IMR-90 (cell line): ENCODE measurements at regions not wholly inside any gene's neighbourhood (a gene's known extent, or its start where the extent isn't known, plus 50 kb on each side); places are given as distances from the start of the nearest gene placed in this dataset.

ENCODE experiments used
- ATAC-seq: fragments of 200-7000 bp; cut with Tn5 transposase; 2 replicates; pipeline ENCODE4 v1.9.1; 2020; ENCODE audit warnings: low read depth, mild to moderate bottlenecking, moderate library complexity
- BruUV-seq: library from RNA; stranded (reverse); fragments of 400-500 nt; replicated peaks from 2 replicates; lab custom pipeline; 2021; lab: Mats Ljungman, UMichigan
- CTCF ChIA-PET: fragments of 300-600 bp; formaldehyde crosslinking; extraction: SDS; loops from one replicate; lab custom pipeline; 2021; ENCODE audit warnings: antibody characterized with exemption; lab: Yijun Ruan, JAX
- POLR2A ChIA-PET: fragments of 300-600 bp; sonication (Branson Sonifier 250); formaldehyde crosslinking; loops from one replicate; lab custom pipeline; 2022; ENCODE audit warnings: antibody characterized with exemption; ENCODE audit not compliant: unreplicated experiment; lab: Charles Lee
- DNase-seq: peaks from one replicate; pipeline ENCODE4 v3.0.0; 2013
- H2AFZ ChIP-seq: replicated peaks from 2 replicates; pipeline ENCODE3; 2013; ENCODE audit warnings: low read length, mild to moderate bottlenecking; ENCODE audit not compliant: poor library complexity
- H2AK5ac ChIP-seq: 2 replicates; pipeline ENCODE4 v1.6.1; 2013; ENCODE audit warnings: low read depth, low read length, inconsistent platforms
- H2AK9ac ChIP-seq: replicated peaks from 2 replicates; pipeline ENCODE3; 2013; ENCODE audit warnings: mild to moderate bottlenecking, low read depth, low read length, moderate library complexity; ENCODE audit not compliant: poor library complexity
- H2BK120ac ChIP-seq: 2 replicates; pipeline ENCODE4 v1.6.1; 2013; ENCODE audit warnings: low read depth, low read length, inconsistent platforms
- H2BK15ac ChIP-seq: 3 replicates; pipeline ENCODE4 v1.6.1; 2013; ENCODE audit warnings: low read depth, low read length, inconsistent platforms
- H2BK20ac ChIP-seq: 2 replicates; pipeline ENCODE4 v1.6.1; 2013; ENCODE audit warnings: low read depth, mild to moderate bottlenecking, inconsistent platforms, low read length, moderate library complexity
- H2BK5ac ChIP-seq: 2 replicates; pipeline ENCODE4 v1.6.1; 2013; ENCODE audit warnings: mild to moderate bottlenecking, low read depth, low read length, inconsistent platforms; ENCODE audit not compliant: poor library complexity, severe bottlenecking
- H3K14ac ChIP-seq: replicated peaks from 2 replicates; pipeline ENCODE4 v1.6.1; 2013; ENCODE audit warnings: low read depth, low read length, inconsistent platforms
- H3K18ac ChIP-seq: 2 replicates; pipeline ENCODE4 v1.6.1; 2013; ENCODE audit warnings: low read depth, low read length, control low read depth
- H3K23ac ChIP-seq: 2 replicates; pipeline ENCODE4 v1.6.1; 2013; ENCODE audit warnings: low read depth, low read length, inconsistent platforms
- H3K27ac ChIP-seq: 2 replicates; pipeline ENCODE4 v1.5.1; 2013; ENCODE audit warnings: mild to moderate bottlenecking, control low read depth, low read length; ENCODE audit not compliant: insufficient read depth
- H3K27me3 ChIP-seq: 2 replicates; pipeline ENCODE4 v1.6.1; 2013; ENCODE audit warnings: low read length; ENCODE audit not compliant: control insufficient read depth, insufficient read depth
- H3K36me3 ChIP-seq: 2 replicates; pipeline ENCODE4 v1.6.1; 2013; ENCODE audit warnings: low read length, mixed read lengths; ENCODE audit not compliant: control insufficient read depth, insufficient read depth
- H3K4ac ChIP-seq: 2 replicates; pipeline ENCODE4 v1.6.1; 2013; ENCODE audit warnings: low read depth, low read length, inconsistent platforms
- H3K4me1 ChIP-seq: 2 replicates; pipeline ENCODE4 v1.6.1; 2013; ENCODE audit warnings: low read length, mixed read lengths; ENCODE audit not compliant: control insufficient read depth, insufficient read depth
- H3K4me2 ChIP-seq: 2 replicates; pipeline ENCODE4 v1.6.1; 2013; ENCODE audit warnings: low read depth, mild to moderate bottlenecking, control low read depth, low read length, moderate library complexity
- H3K4me3 ChIP-seq: 2 replicates; pipeline ENCODE4 v1.5.1; 2013; ENCODE audit warnings: low read depth, mild to moderate bottlenecking, control low read depth, low read length, moderate library complexity; ENCODE audit not compliant: insufficient read depth
- H3K56ac ChIP-seq: 2 replicates; pipeline ENCODE4 v1.6.1; 2013; ENCODE audit warnings: low read length, inconsistent platforms; ENCODE audit not compliant: insufficient read depth; ENCODE audit errors: extremely low read depth
- H3K79me1 ChIP-seq, 2 experiments: 2 replicates each; pipeline ENCODE4 v1.6.1; 2013; ENCODE audit warnings: low read length in 2 of 2, inconsistent platforms in 1 of 2, low read depth in 1 of 2
- H3K9ac ChIP-seq: 2 replicates; pipeline ENCODE4 v1.6.1; 2013; ENCODE audit warnings: low read depth, low read length, control low read depth
- H3K9me1 ChIP-seq: 2 replicates; pipeline ENCODE4 v1.6.1; 2013; ENCODE audit warnings: low read length, inconsistent platforms; ENCODE audit not compliant: insufficient read depth
- H3K9me3 ChIP-seq: 2 replicates; pipeline ENCODE4 v1.6.1; 2013; ENCODE audit warnings: low read length; ENCODE audit not compliant: control insufficient read depth, insufficient read depth
- H4K20me1 ChIP-seq: 2 replicates; pipeline ENCODE4 v1.6.1; 2013; ENCODE audit warnings: low read length, inconsistent platforms; ENCODE audit not compliant: insufficient read depth
- H4K5ac ChIP-seq: 2 replicates; pipeline ENCODE4 v1.6.1; 2013; ENCODE audit warnings: mild to moderate bottlenecking, low read depth, low read length, control low read depth
- H4K8ac ChIP-seq, 2 experiments: 2 replicates each; pipeline ENCODE4 v1.6.1; 2013; ENCODE audit warnings: low read depth in 2 of 2, low read length in 2 of 2, control low read depth in 1 of 2, inconsistent platforms in 1 of 2
- H4K91ac ChIP-seq: 2 replicates; pipeline ENCODE4 v1.6.1; 2013; ENCODE audit warnings: low read depth, low read length, inconsistent platforms; ENCODE audit not compliant: insufficient read depth
- BHLHE40 ChIP-seq: fragments of 150-350 bp; IDR thresholded peaks from 2 replicates; pipeline ENCODE4 v1.6.1; 2016; ENCODE audit warnings: mild to moderate bottlenecking, low read depth, low read length
- CEBPB ChIP-seq: IDR thresholded peaks from 2 replicates; pipeline ENCODE4 v1.6.1; 2012; ENCODE audit warnings: low read depth, low read length, improper control_type of control experiment
- CHD1 ChIP-seq: IDR thresholded peaks from 2 replicates; pipeline ENCODE4 v1.6.1; 2012; ENCODE audit warnings: low read depth, low read length, improper control_type of control experiment
- CTCF ChIP-seq: conservative IDR thresholded peaks from 2 replicates; pipeline ENCODE4 v1.5.1; 2012; ENCODE audit warnings: mild to moderate bottlenecking, low read depth, low read length, improper control_type of control experiment
- ELK1 ChIP-seq: fragments of 150-350 bp; IDR thresholded peaks from 2 replicates; pipeline ENCODE4 v1.6.1; 2016; ENCODE audit warnings: low read depth, mild to moderate bottlenecking, low read length, moderate library complexity, borderline replicate concordance
- FOS ChIP-seq: fragments of 150-350 bp; IDR thresholded peaks from 2 replicates; pipeline ENCODE4 v1.6.1; 2016; ENCODE audit warnings: low read depth, low read length
- MAFK ChIP-seq: IDR thresholded peaks from 2 replicates; pipeline ENCODE4 v1.6.1; 2012; ENCODE audit warnings: low read depth, low read length, improper control_type of control experiment
- MAZ ChIP-seq: IDR thresholded peaks from 2 replicates; pipeline ENCODE4 v1.6.1; 2012; ENCODE audit warnings: low read depth, mild to moderate bottlenecking, low read length, improper control_type of control experiment, moderate library complexity, borderline replicate concordance
- MXI1 ChIP-seq: IDR thresholded peaks from 2 replicates; pipeline ENCODE4 v1.6.1; 2012; ENCODE audit warnings: low read depth, mild to moderate bottlenecking, low read length, moderate library complexity, borderline replicate concordance
- NFE2L2 ChIP-seq: fragments of 150-350 bp; IDR thresholded peaks from 2 replicates; pipeline ENCODE4 v1.6.1; 2016; ENCODE audit warnings: low read depth, mild to moderate bottlenecking, low read length
- POLR2A ChIP-seq: IDR thresholded peaks from 2 replicates; pipeline ENCODE4 v1.6.1; 2012; ENCODE audit warnings: mild to moderate bottlenecking, low read depth, low read length
- RAD21 ChIP-seq: IDR thresholded peaks from 2 replicates; pipeline ENCODE4 v1.6.1; 2012; ENCODE audit warnings: low read length, improper control_type of control experiment
- RCOR1 ChIP-seq: IDR thresholded peaks from 2 replicates; pipeline ENCODE4 v1.6.1; 2012; ENCODE audit warnings: mild to moderate bottlenecking, low read length, improper control_type of control experiment; ENCODE audit not compliant: insufficient replicate concordance
- RFX5 ChIP-seq: IDR thresholded peaks from 2 replicates; pipeline ENCODE4 v1.8.0; 2012; ENCODE audit warnings: low read depth, mild to moderate bottlenecking, low read length, moderate library complexity
- SMC3 ChIP-seq: fragments of 150-350 bp; IDR thresholded peaks from 2 replicates; pipeline ENCODE4 v1.6.1; 2016; ENCODE audit warnings: low read depth, mild to moderate bottlenecking, antibody characterized with exemption, low read length, moderate library complexity
- USF2 ChIP-seq: fragments of 150-350 bp; IDR thresholded peaks from 2 replicates; pipeline ENCODE4 v1.6.1; 2017; ENCODE audit warnings: mild to moderate bottlenecking, antibody characterized with exemption, low read length, low read depth
- WGBS, 2 experiments: methylation state at CpG; one replicate each; pipeline versions ENCODE4 v1.1.5 to v1.1.7; 2013; ENCODE audit warnings: missing lambda C conversion rate in 2 of 2; ENCODE audit not compliant: insufficient read length in 1 of 2; ENCODE audit errors: extremely low coverage in 2 of 2; 5-methylcytosine and 5-hydroxymethylcytosine counted together
- dilution Hi-C: fragments of 300-500 bp; cut with HindIII; formaldehyde crosslinking; loops from one replicate; pipeline ENCODE4 v1.14.3; 2018; ENCODE audit warnings: low sequenced_read_pairs; ENCODE audit not compliant: unreplicated experiment
- in situ Hi-C: fragments of 300-500 bp; cut with MboI; formaldehyde crosslinking; loops from 3 replicates; pipeline ENCODE4 v1.14.3; 2019; ENCODE audit warnings: low sequenced_read_pairs, inconsistent platforms, mixed read lengths
- intact Hi-C: fragments of 100-400 bp; cut with micrococcal nuclease; formaldehyde crosslinking; loops from 2 replicates; pipeline ENCODE4 v1.10.0; 2022

GRCh38 chr11:70670676-70671034 lies 272.3 kb downstream of the CTTN start:
- no peak overlapping the region for H2BK20ac ChIP-seq
- H4K8ac ChIP-seq, result no peak overlapping the region
- H3K79me1 ChIP-seq, result no peaks in the 10 kb centered on the region
- H3K27me3 ChIP-seq, result no peaks in the 10 kb centered on the region; the same call in 1 of the 2 replicates
- no peak overlapping the region for H3K18ac ChIP-seq
- H4K91ac ChIP-seq, result no peak overlapping the region
- WGBS, 2 experiments, result 87% methylated on average over 6 of the region's 15 CpGs; no CpG with 5 or more reads in 1 of the 2 experiments
- H3K4me3 ChIP-seq, result no peak overlapping the region
- H2BK15ac ChIP-seq, result no peak overlapping the region
- H2AK9ac ChIP-seq, result no peak overlapping the region
- H3K14ac ChIP-seq, result no peak overlapping the region
- no peak overlapping the region for H2AK5ac ChIP-seq
- no peak overlapping the region for H4K5ac ChIP-seq
- no peaks in the 10 kb centered on the region for H3K4me1 ChIP-seq
- no peak overlapping the region for H3K4me2 ChIP-seq
- H4K20me1 ChIP-seq, result peaks cover 4% of the 10 kb centered on the region; the same call in 1 of the 2 replicates
- no peak overlapping the region for H3K27ac ChIP-seq
- no peak overlapping the region for H2BK120ac ChIP-seq
- H3K9me1 ChIP-seq, result no peaks in the 10 kb centered on the region
- ATAC-seq, result no peak
- intact Hi-C loops, result no loop called here
- dilution Hi-C loops, result no loop called here
- no peaks in the 10 kb centered on the region; the same call in 1 of the 2 replicates for H3K36me3 ChIP-seq
- H2BK5ac ChIP-seq, result no peak overlapping the region
- H3K4ac ChIP-seq, result no peak overlapping the region
- no TSS peak for BruUV-seq
- no peak for DNase-seq
- in situ Hi-C loops, result no loop called here
- no peak overlapping the region for H3K9ac ChIP-seq
- no peak overlapping the region for H3K23ac ChIP-seq
- no peak overlapping the region for H2AFZ ChIP-seq
- ChIA-PET POLR2A (no interaction called here), CTCF (no interaction called here)
- H3K56ac ChIP-seq, result no peak overlapping the region
- TF ChIP-seq ELK1 (no peak), SMC3 (no peak), MXI1 (no peak), MAZ (no peak), USF2 (no peak), CEBPB (no peak), FOS (no peak), POLR2A (no peak), CHD1 (no peak), BHLHE40 (no peak), CTCF (no peak), RAD21 (no peak), RCOR1 (no peak), NFE2L2 (no peak), RFX5 (no peak), MAFK (no peak)
- no peaks in the 10 kb centered on the region for H3K9me3 ChIP-seq
